SK-MEL-5 (cell line): ENCODE measurements at regions not wholly inside any gene's neighbourhood (a gene's known extent, or its start where the extent isn't known, plus 50 kb on each side); places are given as distances from the start of the nearest gene placed in this dataset.

Source experiments
- DNase-seq: peaks from one replicate; pipeline ENCODE4 v3.0.0-alpha.2; 2016; ENCODE audit warnings: low read depth, low spot score
- in situ Hi-C: cut with HindIII; loops from 2 replicates; pipeline ENCODE4 v1.10.0; 2016; ENCODE audit warnings: low sequenced_read_pairs, high pct_unique_total_duplicates, low pct_unique_long_range_greater_than_20kb

GRCh38 chr3:10614168-10614567 lies 108.8 kb upstream of the ATP2B2 start:
- in situ Hi-C loops = no loop called here
- DNase-seq = no peak

- in situ Hi-C loops = no loop called here
- DNase-seq = no peak
These were observed 110.3 kb upstream of the ATP2B2 start for GRCh38 chr3:10615715-10616114.

- no peak for DNase-seq
- in situ Hi-C loops = no loop called here
These were observed 110.9 kb upstream of the ATP2B2 start for GRCh38 chr3:10616321-10616720.

DNA sequence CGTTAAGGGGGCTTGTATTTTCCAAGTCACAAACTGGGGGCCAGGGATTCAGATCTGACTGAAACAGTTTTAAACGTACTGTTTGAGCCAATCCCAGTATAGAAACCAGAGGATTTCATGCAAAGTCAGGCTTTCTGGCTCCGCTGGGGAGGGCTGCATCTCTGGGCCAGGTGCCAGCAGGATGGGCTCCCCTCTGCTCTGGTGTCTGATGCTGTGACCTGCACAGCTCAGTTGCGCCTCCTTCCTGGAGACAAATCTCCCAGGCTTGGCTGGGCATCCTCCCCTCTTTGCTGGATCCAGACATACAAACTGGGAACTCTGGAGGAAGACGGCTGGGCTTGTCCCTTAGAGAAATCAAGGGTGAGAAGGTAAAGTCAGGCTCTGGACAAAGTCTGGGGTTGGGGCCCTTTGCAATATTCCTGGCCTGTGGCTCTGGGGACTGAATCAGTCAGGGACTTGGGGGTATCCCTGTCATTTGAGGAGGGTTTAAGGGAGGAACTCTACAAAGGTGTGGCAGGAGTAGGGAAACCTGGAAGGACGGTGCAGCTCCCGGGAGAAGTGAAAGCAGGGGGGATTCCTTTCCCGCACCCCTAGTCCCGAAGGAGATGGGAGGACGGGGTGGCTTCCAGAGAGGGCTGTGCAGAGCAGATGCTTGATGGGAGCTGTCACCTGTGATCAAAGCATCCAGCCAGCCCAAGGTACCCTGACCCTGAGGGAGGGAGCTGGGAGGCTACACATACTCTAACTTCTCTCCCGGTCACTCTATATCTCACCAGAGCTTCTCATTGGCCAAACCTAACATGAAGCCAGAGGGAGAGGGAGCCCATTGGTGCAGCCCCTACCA lies 114.8 kb upstream of the ATP2B2 start:
- in situ Hi-C loops = no loop called here
- no peak for DNase-seq

DNA sequence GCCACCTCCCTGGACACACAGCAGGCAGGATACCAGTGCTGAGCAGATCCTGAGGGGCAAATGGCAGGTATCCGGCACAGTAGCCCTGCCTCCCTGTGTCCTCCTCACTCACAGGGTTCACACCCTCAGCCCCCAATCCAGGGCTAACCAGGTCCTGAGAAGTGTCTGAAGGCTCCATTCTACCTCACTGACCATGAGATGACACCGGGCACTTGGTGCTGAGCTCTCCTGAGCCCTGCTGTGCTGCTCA lies 115.4 kb upstream of the ATP2B2 start:
- no peak for DNase-seq
- in situ Hi-C loops = no loop called here

DNA sequence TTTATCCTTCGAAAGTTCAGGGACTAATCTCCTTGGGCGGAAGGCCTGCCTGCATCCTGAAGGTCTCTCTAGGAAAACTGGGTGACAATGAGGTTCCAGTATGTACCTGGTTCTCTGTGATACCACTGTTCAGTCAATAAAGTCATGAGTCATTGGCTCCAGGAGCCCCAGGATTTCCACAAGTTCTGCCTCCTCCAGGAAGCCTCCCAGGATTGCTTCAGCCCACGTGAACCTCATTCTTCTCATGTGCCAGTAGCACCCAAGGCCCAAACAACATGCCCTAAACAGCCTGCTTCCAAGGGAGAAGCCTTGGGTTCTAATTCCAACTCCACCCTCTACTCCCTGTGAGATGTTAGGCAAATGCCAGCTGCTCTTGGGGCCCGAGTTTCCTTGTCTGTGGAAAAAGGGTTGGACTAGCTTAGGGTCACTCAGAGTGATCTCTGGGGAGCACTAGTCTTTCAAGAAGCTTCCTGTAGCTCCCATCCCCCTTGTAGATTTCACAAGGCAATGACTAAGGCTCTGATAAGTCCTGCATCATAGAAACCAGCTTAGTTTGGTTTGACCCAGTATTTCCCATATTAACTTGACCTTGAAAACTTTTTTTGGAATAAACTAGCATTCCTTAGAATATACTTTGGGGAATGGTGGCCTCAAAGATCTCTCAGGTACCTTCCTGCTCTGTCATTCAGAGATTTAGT lies 118.3 kb upstream of the ATP2B2 start:
- DNase-seq = no peak
- in situ Hi-C loops = no loop called here

DNA sequence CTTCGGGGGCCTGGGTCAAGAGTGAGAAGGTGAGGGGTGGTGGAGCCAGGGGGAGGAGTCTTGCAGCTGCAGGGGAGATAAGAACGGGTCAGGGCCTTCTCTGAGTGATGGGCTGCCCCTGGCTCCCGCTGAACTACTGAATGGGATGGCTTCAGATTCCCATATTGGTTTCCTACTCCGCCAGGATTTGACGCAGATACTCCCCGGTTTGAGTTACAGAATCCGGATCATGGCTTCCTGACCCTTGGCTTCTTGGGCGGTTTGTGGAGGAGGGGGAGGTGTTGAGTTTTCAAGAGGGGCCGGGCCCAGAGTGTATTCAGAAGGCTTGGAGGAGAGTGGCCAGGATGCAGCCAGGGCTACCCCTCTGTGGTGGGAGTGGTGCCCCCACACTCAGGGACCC lies 119.9 kb upstream of the ATP2B2 start:
- DNase-seq = no peak
- in situ Hi-C loops = no loop called here

DNA sequence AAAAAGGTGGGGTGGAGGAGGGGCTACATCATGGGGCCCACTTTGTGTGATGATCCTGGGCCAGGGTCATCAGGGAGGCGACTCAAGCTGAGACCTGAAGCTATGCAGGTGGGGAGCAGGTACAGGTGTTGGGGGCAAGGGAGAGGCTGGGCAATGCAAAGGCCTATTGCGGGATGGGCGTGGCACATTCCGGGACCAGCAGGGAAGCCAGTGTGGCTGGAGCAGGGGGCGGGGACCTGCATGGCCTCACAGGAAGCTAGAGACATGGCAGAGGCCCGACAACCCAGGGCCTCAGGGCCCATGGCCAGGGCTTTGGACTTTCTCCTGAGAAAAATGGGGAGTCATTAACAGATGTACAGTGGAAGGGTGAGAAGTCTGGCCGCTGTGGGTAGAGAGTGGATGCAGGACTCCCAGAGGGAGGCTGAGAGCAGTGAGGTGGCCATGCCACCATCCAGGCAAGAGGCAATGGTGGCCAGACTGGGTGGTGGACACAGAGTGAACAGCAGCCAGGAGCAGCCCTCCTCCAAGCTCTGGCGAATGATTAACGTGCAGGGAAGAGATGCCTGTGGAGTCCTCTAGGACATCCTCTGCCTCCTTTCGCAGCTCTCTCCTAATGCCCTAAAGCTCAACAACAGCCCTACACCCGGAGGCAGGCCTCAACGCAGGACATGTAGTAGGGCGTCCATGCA lies 122.6 kb upstream of the ATP2B2 start:
- in situ Hi-C loops = no loop called here
- DNase-seq = no peak

DNA sequence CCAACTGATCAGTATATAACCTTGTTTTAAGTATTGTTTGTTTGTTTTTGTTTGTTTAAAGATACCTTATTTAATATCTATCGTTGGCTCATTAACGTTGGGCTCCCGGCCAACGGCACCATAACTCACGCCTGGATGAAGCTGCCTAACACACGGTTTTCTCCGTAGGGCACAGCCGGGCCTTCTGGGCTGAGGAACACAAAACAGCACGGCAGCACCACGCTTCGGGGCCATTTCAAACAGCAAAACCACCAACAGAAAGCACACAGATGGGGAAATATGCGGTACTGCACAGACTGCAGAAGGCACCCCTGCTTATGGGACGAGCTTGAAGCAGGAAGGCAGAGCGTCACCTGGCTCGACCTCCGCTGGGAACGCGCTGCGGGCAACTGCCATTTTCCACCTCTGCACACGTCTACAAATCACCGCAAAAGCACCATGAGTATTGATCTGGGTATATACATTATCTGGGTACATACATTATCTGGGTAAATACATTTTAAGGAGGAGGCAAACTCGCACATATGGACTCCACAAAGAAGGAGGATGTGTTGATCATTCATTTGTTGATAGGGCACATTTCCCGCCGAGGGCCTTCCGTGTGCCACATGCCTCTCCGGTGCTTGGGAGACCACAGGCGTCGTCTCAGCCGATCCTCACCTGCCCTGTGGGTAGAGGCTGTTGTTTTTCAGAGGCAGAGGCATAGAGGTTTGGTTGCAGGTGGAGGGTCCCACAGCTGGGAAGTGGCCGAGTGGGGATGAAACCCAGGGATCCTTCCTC lies 123.7 kb upstream of the ATP2B2 start:
- no peak for DNase-seq
- in situ Hi-C loops = no loop called here

DNA sequence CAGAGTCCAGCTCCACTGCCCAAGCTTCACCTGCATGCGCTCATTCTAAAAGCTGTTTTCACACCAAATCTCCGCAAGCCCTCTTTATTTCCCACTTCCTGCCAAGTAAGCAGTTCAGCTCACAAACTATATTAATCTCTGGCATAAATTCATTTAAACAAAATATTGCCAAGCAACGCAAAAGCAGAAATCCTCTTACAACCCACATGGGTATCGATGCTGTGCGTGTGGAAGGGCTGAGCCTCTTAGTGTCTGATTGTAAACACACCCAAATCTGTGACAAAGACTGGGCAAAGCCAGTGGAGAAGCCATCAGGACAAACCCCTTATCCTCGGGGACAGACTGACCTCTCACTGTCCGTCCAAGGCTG lies 124.3 kb upstream of the ATP2B2 start:
- DNase-seq = no peak
- in situ Hi-C loops = no loop called here

- DNase-seq = no peak
- in situ Hi-C loops = no loop called here
These were observed 125.8 kb upstream of the ATP2B2 start for GRCh38 chr3:10631224-10631623.

GRCh38 chr3:10632125-10632524 lies 126.7 kb upstream of the ATP2B2 start:
- no peak for DNase-seq
- in situ Hi-C loops = no loop called here

GRCh38 chr3:10632741-10633140 lies 127.4 kb upstream of the ATP2B2 start:
- in situ Hi-C loops = no loop called here
- DNase-seq = no peak

- no peak for DNase-seq
- in situ Hi-C loops = no loop called here
These were observed 130.2 kb upstream of the ATP2B2 start for GRCh38 chr3:10635446-10636076.

GRCh38 chr3:10637342-10637741 lies 132.0 kb upstream of the ATP2B2 start:
- in situ Hi-C loops = no loop called here

GRCh38 chr3:10638466-10638865 lies 133.1 kb upstream of the ATP2B2 start:
- in situ Hi-C loops = no loop called here

More at GRCh38 chr3:10637342-10637741, 132.0 kb upstream of the ATP2B2 start:
- no peak for DNase-seq

GRCh38 chr3:10641760-10642159 lies 136.4 kb upstream of the ATP2B2 start:
- no peak for DNase-seq
- in situ Hi-C loops = no loop called here

More at GRCh38 chr3:10638466-10638865, 133.1 kb upstream of the ATP2B2 start:
- DNase-seq = no peak

- in situ Hi-C loops = no loop called here
These were observed 138.8 kb upstream of the ATP2B2 start for GRCh38 chr3:10644189-10644588.

More at GRCh38 chr3:10644189-10644588, 138.8 kb upstream of the ATP2B2 start:
- DNase-seq = no peak
